Lung (tissue), 11 donors: ENCODE measurements at regions not wholly inside any gene's neighbourhood (a gene's known extent, or its start where the extent isn't known, plus 50 kb on each side); places are given as distances from the start of the nearest gene placed in this dataset.
A peak's percentile ranks its signal among the peaks of the same experiment; 100 is the strongest.

Experiments used
- ATAC-seq: fragments of 200-7000 bp; cut with Tn5 transposase; one replicate; pipeline ENCODE4 v1.9.1; 2020; ENCODE audit warnings: moderate number of reproducible peaks; ENCODE audit not compliant: insufficient read depth, low FRiP score
- DNase-seq, 3 donors: peaks; one replicate each; pipeline ENCODE4 v3.0.0-alpha.2; 2013 to 2017
- H3K27ac ChIP-seq, 2 donors: one replicate each; pipeline ENCODE4 v1.5.1; 2013; ENCODE audit warnings: mild to moderate bottlenecking in 2 of 2, moderate library complexity in 2 of 2, control low read depth in 1 of 2, inconsistent platforms in 1 of 2, low read depth in 1 of 2, low read length in 1 of 2
- H3K27me3 ChIP-seq, 3 donors: one replicate each; pipeline ENCODE4 v1.5.1; 2013; ENCODE audit warnings: low read length in 2 of 3; ENCODE audit not compliant: control insufficient read depth in 3 of 3, insufficient read depth in 3 of 3
- H3K36me3 ChIP-seq, 4 donors: one replicate each; pipeline ENCODE4 v1.5.1; 2013; ENCODE audit warnings: low read length in 4 of 4, mild to moderate bottlenecking in 1 of 4, moderate library complexity in 1 of 4; ENCODE audit not compliant: control insufficient read depth in 4 of 4, insufficient read depth in 4 of 4
- H3K4me1 ChIP-seq, 5 donors: one replicate each; pipeline ENCODE4 v1.5.1; 2013; ENCODE audit warnings: low read length in 5 of 5, mild to moderate bottlenecking in 2 of 5, moderate library complexity in 1 of 5; ENCODE audit not compliant: control insufficient read depth in 5 of 5, insufficient read depth in 5 of 5
- H3K4me3 ChIP-seq: one replicate; pipeline ENCODE4 v1.5.1; 2013; ENCODE audit warnings: mild to moderate bottlenecking, control low read depth, moderate library complexity
- H3K9ac ChIP-seq, 2 donors: one replicate each; pipeline ENCODE4 v1.5.1; 2013; ENCODE audit warnings: low read length in 2 of 2, control low read depth in 1 of 2; ENCODE audit not compliant: insufficient read depth in 1 of 2
- H3K9me3 ChIP-seq, 4 donors: one replicate each; pipeline ENCODE4 v1.5.1; 2013; ENCODE audit warnings: low read length in 3 of 4, mild to moderate bottlenecking in 1 of 4, moderate library complexity in 1 of 4; ENCODE audit not compliant: control insufficient read depth in 4 of 4, insufficient read depth in 3 of 4
- CTCF ChIP-seq: IDR thresholded peaks from 2 replicates; pipeline ENCODE4 v1.5.1; 2012; ENCODE audit warnings: mild to moderate bottlenecking; ENCODE audit errors: control extremely low read depth, extremely low read depth
- WGBS, 2 donors: extraction: QIAGEN DNeasy Blood & Tissue Kit; methylation state at CpG; one replicate each; pipeline ENCODE4 v1.1.7; 2013; 5-methylcytosine and 5-hydroxymethylcytosine counted together
- donor health status: control.
- donor health status: control.
- donor health status: Bipolar disorder and iron deficiency.
- donor health status: healthy.
- donor health status: DM: yes; HTN: yes; CAD: no.

GRCh38 chr7:12939694-12940093 is 252.3 kb downstream of the ARL4A start:
- no peaks in the 10 kb centered on the region for H3K36me3 ChIP-seq
- DNase-seq (no peak), ATAC-seq (no peak)
- TF ChIP-seq CTCF = no peak
- no peak overlapping the region for H3K27ac ChIP-seq
- 96 to 98% methylated on average over 11 of the region's 11 CpGs for WGBS, 2 donors
- no peaks in the 10 kb centered on the region for H3K27me3 ChIP-seq
- H3K4me3 ChIP-seq = no peak overlapping the region
- peaks cover 0 to 3% (median 1%) of the 10 kb centered on the region in 4 donors for H3K9me3 ChIP-seq
- H3K4me1 ChIP-seq = peaks cover 0 to 5% (median 4%) of the 10 kb centered on the region in 5 donors
- no peak overlapping the region for H3K9ac ChIP-seq

- peaks cover 0 to 3% (median 1%) of the 10 kb centered on the region in 4 donors for H3K9me3 ChIP-seq
- H3K4me1 ChIP-seq = peaks cover 0 to 5% (median 4%) of the 10 kb centered on the region in 5 donors
- H3K27me3 ChIP-seq = no peaks in the 10 kb centered on the region
- H3K27ac ChIP-seq = no peak overlapping the region
- ATAC-seq (no peak), DNase-seq (no peak)
- no peak overlapping the region for H3K4me3 ChIP-seq
- 78 to 81% methylated on average over 8 of the region's 8 CpGs for WGBS, 2 donors
- H3K9ac ChIP-seq = no peak overlapping the region
- TF ChIP-seq CTCF = no peak
- no peaks in the 10 kb centered on the region for H3K36me3 ChIP-seq
These were observed 254.1 kb downstream of the ARL4A start for GRCh38 chr7:12941512-12941911.

DNA sequence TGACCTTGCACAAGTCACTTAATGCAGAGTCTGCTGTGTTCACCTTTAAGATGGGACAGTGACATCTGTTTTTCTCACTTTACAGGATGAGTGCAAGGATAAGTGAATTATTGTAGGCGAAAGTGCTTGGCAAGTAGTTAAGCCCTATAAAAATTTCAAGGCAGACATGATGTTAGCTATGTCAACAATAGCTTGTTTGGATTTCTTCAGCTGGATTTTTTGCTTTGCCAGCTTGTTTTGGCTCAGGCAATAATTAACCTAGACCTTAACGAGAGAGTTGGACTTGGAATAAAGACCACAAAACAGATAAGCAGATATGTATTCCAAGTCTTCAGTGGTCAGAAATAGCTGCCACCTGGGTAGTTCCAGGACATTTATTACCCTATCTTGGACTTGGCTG is 255.2 kb downstream of the ARL4A start:
- peaks cover 0 to 3% (median 1%) of the 10 kb centered on the region in 4 donors for H3K9me3 ChIP-seq
- H3K4me3 ChIP-seq = no peak overlapping the region
- peaks cover 0 to 5% (median 4%) of the 10 kb centered on the region in 5 donors for H3K4me1 ChIP-seq
- no peaks in the 10 kb centered on the region for H3K36me3 ChIP-seq
- 56 to 70% methylated on average over 2 of the region's 2 CpGs for WGBS, 2 donors
- no peak for TF ChIP-seq CTCF
- DNase-seq (peak in 2 of 3 donors; percentile 55), ATAC-seq (no peak)
- H3K9ac ChIP-seq = no peak overlapping the region
- H3K27ac ChIP-seq = no peak overlapping the region
- H3K27me3 ChIP-seq = no peaks in the 10 kb centered on the region

DNA sequence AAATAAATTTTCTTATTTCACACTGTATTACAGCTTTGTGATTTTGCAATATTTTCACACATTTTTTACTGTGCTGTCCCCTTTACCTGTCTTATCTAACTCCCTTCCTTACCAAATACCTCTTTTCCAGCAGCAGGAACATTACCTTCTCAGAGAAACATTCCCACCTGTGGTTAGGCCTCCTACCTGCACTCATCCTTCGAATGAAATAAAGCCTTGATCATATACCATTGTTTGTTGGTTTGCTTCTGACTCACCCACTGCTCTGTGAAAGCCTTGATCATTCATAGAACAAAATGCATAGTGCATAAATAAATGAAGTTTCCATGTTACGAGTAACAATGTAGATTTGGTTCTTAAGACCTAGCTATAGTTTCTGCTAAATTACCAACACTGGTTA is 256.3 kb downstream of the ARL4A start:
- peaks cover 0 to 3% (median 1%) of the 10 kb centered on the region in 4 donors for H3K9me3 ChIP-seq
- H3K27ac ChIP-seq = no peak overlapping the region
- DNase-seq (no peak), ATAC-seq (no peak)
- no peak for TF ChIP-seq CTCF
- H3K4me3 ChIP-seq = no peak overlapping the region
- peaks cover 0 to 5% (median 4%) of the 10 kb centered on the region in 5 donors for H3K4me1 ChIP-seq
- no peak overlapping the region for H3K9ac ChIP-seq
- no peaks in the 10 kb centered on the region for H3K27me3 ChIP-seq
- 90 to 91% methylated on average over 2 of the region's 2 CpGs for WGBS, 2 donors
- H3K36me3 ChIP-seq = no peaks in the 10 kb centered on the region
